ENCODE measurements at regions not wholly inside any gene's neighbourhood (a gene's known extent, or its start where the extent isn't known, plus 50 kb on each side); places are given as distances from the start of the nearest gene placed in this dataset.

- no peak overlapping the region for H3K27ac ChIP-seq
- in situ Hi-C loops (cut with MboI; ENCODE audit: low pct_ligation_motif_present in 1 of 4, low pct_unique_long_range_greater_than_20kb in 1 of 4, low sequenced_read_pairs in 3 of 4), result no loop called here
- TF ChIP-seq, protein P1, sequence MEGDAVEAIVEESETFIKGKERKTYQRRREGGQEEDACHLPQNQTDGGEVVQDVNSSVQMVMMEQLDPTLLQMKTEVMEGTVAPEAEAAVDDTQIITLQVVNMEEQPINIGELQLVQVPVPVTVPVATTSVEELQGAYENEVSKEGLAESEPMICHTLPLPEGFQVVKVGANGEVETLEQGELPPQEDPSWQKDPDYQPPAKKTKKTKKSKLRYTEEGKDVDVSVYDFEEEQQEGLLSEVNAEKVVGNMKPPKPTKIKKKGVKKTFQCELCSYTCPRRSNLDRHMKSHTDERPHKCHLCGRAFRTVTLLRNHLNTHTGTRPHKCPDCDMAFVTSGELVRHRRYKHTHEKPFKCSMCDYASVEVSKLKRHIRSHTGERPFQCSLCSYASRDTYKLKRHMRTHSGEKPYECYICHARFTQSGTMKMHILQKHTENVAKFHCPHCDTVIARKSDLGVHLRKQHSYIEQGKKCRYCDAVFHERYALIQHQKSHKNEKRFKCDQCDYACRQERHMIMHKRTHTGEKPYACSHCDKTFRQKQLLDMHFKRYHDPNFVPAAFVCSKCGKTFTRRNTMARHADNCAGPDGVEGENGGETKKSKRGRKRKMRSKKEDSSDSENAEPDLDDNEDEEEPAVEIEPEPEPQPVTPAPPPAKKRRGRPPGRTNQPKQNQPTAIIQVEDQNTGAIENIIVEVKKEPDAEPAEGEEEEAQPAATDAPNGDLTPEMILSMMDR (IDR thresholded peaks at IDR 0.05), result no peak
- TF ChIP-seq POLR2AphosphoS5 (IDR thresholded peaks at IDR 0.05) (no peak), POLR2A (IDR thresholded peaks at IDR 0.05) (no peak), EP300 (IDR thresholded peaks at IDR 0.05; ENCODE audit: low read depth) (no peak)
Measured at GRCh38 chr3:87422333-87422732, 145.9 kb upstream of the POU1F1 start.

GRCh38 chr3:87420171-87420570 lies 143.8 kb upstream of the POU1F1 start:
- in situ Hi-C loops (cut with MboI; ENCODE audit: low pct_ligation_motif_present in 1 of 4, low pct_unique_long_range_greater_than_20kb in 1 of 4, low sequenced_read_pairs in 3 of 4) (no loop called here), intact Hi-C loops (cut with DNase I; ENCODE audit: low total_unique reads) (no loop called here)
- H3K36me3 ChIP-seq, result no peaks in the 10 kb centered on the region
- no peaks in the 10 kb centered on the region for H3K9me3 ChIP-seq
- no peak for DNase-seq
- TF ChIP-seq POLR2A (IDR thresholded peaks at IDR 0.05) (no peak), POLR2AphosphoS5 (IDR thresholded peaks at IDR 0.05) (no peak), EP300 (IDR thresholded peaks at IDR 0.05; ENCODE audit: low read depth) (no peak)
- TF ChIP-seq, protein P1 (IDR thresholded peaks at IDR 0.05), result no peak
- no peaks in the 10 kb centered on the region for H3K4me1 ChIP-seq
- H3K27ac ChIP-seq, result no peak overlapping the region
- no peak overlapping the region for H3K4me3 ChIP-seq
- no peaks in the 10 kb centered on the region for H3K27me3 ChIP-seq

More at GRCh38 chr3:87422333-87422732, 145.9 kb upstream of the POU1F1 start:
- DNase-seq, result no peak
- Histone ChIP-seq H3K27me3 (no peaks in the 10 kb centered on the region), H3K36me3 (no peaks in the 10 kb centered on the region), H3K9me3 (no peaks in the 10 kb centered on the region), H3K4me1 (no peaks in the 10 kb centered on the region), H3K4me3 (no peak overlapping the region)
- intact Hi-C loops (cut with DNase I; ENCODE audit: low total_unique reads), result no loop called here

GRCh38 chr3:87414271-87414670 lies 137.9 kb upstream of the POU1F1 start:
- no peak for DNase-seq
- 45 to 47% methylated on average over 1 of the region's 1 CpG for WGBS, 2 donors (ENCODE audit: low coverage in 1 of 2)
- Histone ChIP-seq H3K4me3 (no peak overlapping the region), H3K27me3 (no peaks in the 10 kb centered on the region), H3K27ac (no peak overlapping the region), H3K9me3 (no peaks in the 10 kb centered on the region), H3K4me1 (no peaks in the 10 kb centered on the region), H3K36me3 (no peaks in the 10 kb centered on the region)
- intact Hi-C loops (cut with DNase I; ENCODE audit: low total_unique reads) (no loop called here), in situ Hi-C loops (cut with MboI; ENCODE audit: low pct_ligation_motif_present in 1 of 4, low pct_unique_long_range_greater_than_20kb in 1 of 4, low sequenced_read_pairs in 3 of 4) (no loop called here)
- TF ChIP-seq POLR2A (IDR thresholded peaks at IDR 0.05) (no peak), POLR2AphosphoS5 (IDR thresholded peaks at IDR 0.05) (no peak), EP300 (IDR thresholded peaks at IDR 0.05; ENCODE audit: low read depth) (no peak)
- TF ChIP-seq, protein P1 (IDR thresholded peaks at IDR 0.05), result no peak

DNA sequence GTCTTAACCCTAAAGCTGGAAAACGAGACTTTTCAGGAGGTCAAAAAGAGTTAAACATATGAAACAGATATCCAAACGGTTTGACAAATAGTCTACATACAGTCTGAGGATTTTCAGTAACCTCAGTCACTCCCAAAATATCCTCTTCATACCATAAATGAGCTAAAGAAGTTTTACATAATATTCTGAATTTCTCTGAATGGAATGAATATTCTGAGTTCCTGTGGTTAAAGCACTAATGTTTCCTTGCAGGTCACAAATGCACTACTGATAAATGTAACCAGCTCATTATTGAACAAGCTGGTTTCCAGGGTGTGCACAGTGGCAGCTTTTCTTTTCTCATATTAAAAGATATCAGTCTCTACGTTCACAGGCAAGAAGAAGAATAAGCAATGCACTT lies 137.4 kb upstream of the POU1F1 start:
- TF ChIP-seq EP300 (IDR thresholded peaks at IDR 0.05; ENCODE audit: low read depth) (no peak), POLR2A (IDR thresholded peaks at IDR 0.05) (no peak), POLR2AphosphoS5 (IDR thresholded peaks at IDR 0.05) (no peak)
- TF ChIP-seq, protein P1 (IDR thresholded peaks at IDR 0.05), result no peak
- H3K9me3 ChIP-seq, result no peaks in the 10 kb centered on the region
- in situ Hi-C loops (cut with MboI; ENCODE audit: low pct_ligation_motif_present in 1 of 4, low pct_unique_long_range_greater_than_20kb in 1 of 4, low sequenced_read_pairs in 3 of 4), result no loop called here
- H3K4me3 ChIP-seq, result no peak overlapping the region
- DNase-seq, result no peak
- H3K4me1 ChIP-seq, result no peaks in the 10 kb centered on the region
- H3K36me3 ChIP-seq, result no peaks in the 10 kb centered on the region
- intact Hi-C loops (cut with DNase I; ENCODE audit: low total_unique reads), result no loop called here
- 45 to 54% methylated on average over 3 of the region's 3 CpGs for WGBS, 2 donors (ENCODE audit: low coverage in 1 of 2)
- H3K27me3 ChIP-seq, result no peaks in the 10 kb centered on the region
- no peak overlapping the region for H3K27ac ChIP-seq
